HG03575 (cell line): ENCODE measurements at regions not wholly inside any gene's neighbourhood (a gene's known extent, or its start where the extent isn't known, plus 50 kb on each side); places are given as distances from the start of the nearest gene placed in this dataset.

Experiments used
- ATAC-seq: cut with Tn5 transposase; IDR thresholded peaks from one replicate; pipeline ENCODE4 v1.9.1; 2021; ENCODE audit not compliant: unreplicated experiment, insufficient number of reproducible peaks, low FRiP score; ENCODE audit errors: extremely low read depth

DNA sequence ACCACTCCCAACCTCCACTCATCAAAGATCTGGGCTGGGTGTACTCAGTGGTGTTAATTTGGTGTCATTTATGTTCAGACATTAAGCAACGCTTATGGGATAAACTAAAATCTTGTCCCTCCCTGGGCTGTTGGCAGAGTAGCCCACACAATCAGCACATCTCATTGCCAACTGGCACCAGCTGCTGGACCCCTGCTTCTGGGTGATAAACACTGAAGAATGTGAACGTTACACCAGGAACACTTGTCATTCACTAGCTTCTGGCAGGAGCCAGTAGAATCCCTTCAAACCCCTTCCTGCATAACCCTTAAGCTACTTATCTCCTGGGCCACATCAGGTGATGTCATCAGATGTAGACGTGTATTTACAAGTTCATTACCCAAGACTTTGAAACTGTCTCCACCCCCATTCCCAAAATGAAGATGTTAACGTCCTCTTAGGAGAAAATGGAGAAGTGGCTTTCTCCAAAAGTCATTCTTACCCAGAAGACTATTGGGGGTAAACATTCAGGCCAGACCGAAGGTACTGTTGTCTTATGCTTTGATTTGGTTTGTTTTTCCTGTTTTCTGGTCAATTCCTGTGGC is 107.8 kb upstream of the CD93 start:
- ATAC-seq = no peak

DNA sequence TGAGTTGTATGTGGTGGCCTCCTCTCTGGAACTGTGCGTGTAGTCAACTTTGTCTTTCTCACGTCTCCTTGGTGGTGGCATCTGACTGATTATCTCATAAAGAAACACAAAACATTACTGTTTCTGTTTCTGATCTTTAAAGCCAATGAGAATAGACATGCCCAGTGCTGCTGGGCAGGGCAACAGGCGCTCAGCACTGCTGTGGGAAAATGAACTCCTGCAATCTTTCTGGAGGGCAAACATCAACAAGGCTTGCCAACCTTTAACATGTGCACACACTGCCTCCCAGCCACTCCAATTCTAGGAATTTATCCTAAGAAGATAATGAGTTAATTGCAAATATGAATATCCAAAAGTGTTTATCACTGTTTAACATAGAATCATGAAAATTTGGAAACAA is 106.3 kb upstream of the CD93 start:
- no peak for ATAC-seq

DNA sequence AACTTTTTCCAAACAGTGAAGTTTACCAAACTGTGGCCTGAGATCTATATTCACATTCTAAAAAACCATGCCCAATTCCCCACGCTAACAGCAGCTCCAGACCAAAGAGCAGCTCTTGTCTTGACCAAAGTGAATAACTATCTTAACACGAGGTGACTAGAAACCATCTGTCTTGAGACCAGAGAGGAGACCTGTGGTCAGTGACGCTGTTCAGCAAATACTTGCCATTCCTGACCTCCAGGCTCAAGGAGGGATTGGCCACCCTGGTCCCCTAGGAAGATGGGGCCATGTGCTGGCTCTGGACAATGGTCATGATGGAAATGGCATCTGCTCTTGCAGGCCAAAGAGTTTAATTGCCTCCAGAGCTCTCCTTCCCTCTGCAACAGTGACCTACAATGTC is 104.4 kb upstream of the CD93 start:
- ATAC-seq = no peak

DNA sequence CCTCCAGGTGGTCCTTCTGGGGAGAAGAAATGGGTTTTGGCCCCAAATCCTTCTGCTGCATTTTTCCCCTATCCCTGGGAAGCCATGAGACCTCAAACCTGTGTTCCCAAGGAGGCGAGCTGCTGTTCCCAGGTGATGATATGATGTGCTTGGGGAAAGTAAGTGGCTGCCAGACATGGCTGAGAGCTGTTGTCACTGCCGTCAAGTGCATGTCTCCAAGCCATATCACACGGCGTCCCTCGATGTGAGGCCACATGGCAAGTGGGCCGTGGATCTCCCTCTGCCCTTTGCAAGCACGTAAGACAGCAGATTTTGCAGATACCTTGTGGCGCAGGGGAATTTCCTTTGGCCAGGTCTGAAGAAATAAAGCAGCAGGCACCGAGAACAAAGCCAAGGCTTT is 103.7 kb upstream of the CD93 start:
- ATAC-seq = no peak

DNA sequence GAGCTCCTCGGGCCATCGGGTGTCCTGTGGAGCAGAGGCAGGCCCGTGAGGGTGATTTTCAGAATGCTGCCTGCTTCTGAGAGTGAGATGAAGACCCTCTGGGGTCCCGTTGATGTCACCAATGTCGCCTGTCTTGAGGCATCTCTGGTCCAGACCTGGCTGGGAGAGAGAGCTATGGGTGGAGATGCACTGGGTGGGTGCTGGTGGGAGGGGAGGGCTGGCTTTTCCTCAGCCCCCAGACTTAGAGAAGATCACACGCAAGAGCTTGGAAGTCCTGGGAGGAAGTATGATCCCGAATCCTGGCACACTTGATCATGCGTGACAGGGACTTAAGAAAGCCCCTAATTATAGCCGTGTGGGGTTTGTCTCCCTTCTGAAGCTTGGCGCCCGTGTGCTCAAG is 103.2 kb upstream of the CD93 start:
- no peak for ATAC-seq

DNA sequence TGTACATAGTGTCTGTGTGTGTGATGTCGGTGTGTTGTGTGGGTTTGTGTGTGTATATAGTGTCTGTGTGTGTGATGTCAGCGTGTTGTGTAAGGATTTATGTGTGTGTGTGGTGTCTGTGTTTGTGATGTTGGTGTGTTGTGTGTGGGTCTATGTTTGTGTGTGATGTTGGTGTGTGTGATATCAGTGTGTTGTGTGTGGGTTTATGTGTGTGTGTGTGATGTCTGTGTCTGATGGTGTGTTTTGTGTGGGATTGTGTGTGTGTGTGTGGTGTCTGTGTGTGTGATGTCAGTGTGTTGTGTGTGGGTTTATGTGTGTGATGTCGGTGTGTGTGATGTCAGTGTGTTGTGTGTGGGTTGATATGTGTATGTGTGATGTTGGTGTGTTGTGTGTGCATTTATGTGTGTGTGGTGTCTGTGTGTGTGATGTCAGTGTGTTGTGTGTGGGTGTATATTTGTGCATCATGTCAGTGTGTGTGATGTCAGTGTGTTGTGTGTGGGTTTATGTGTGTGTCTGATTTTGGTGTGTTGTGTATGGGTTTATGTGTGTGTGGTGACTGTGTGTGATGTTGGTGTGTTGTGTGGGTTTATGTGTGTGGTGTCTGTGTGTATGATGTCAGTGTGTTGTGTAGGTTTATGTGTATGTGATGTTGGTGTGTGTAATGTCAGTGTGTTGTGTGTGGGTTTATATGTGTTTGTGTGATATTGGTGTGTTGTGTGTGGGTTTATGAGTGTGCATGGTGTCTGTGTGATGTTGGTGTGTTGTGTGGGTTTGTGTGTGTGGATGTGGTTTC is 102.4 kb upstream of the CD93 start:
- no peak for ATAC-seq

DNA sequence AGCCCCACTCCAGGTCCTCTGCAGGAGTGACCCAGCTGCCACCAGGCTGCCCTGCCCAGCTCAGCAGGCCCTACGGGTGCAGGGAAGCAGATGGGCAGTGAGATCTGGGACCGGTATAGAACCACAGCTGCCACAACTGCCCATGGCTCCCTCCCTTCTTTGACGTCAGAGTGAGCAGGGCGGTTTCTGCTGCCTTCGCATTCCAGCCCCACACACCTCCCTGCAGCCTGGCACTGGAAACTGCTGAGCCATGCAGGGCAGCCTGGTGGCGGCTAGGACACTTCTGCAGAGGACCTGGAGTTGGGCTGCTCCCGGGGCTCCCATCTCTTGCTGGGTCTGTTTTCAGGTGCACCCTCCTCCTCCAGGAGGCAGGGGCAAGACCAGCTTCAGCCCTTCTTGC is 101.6 kb upstream of the CD93 start:
- no peak for ATAC-seq

DNA sequence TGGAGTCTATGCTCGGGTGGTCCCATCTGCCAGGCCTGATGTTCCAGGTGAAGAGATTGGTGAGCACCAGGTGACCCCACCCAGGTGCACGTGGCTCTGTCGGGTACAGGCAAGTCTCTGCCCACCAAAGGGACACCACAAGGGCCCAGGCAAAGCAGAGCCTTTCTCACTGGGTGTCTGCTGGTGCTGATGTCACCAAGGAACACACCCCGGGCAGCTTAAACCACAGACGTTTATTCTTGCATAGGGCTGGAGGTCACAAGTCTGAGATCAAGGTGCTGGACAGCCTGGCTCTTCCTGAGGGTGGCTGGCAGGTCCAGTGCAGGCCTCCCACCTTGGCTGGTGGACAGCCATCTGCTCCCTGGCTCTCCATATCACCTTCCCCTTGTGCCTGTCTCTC is 100.7 kb upstream of the CD93 start:
- ATAC-seq = no peak

DNA sequence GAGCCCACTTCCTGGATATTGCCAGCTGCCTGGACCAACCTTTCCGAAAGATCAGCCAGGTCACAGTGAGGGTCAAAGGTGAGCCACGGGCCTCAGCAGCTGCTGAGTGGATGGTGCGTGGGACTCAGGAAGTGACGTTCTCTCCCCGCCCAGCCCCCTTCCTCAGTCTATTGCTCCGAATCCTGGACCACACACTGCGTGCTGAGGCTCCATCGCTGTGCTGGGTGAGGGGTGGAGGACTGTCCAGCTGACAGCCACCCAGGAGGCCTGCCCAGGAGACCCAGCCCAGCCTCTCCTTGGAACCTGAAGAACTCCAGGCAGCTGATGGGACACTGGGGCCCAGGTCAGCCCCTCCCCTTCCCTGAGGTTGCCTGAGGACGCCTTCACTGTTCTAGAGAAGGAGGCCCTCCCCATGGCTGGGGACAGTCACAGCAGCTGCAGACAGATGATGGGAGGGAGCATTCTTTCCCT is 94.4 kb upstream of the CD93 start:
- ATAC-seq = no peak

DNA sequence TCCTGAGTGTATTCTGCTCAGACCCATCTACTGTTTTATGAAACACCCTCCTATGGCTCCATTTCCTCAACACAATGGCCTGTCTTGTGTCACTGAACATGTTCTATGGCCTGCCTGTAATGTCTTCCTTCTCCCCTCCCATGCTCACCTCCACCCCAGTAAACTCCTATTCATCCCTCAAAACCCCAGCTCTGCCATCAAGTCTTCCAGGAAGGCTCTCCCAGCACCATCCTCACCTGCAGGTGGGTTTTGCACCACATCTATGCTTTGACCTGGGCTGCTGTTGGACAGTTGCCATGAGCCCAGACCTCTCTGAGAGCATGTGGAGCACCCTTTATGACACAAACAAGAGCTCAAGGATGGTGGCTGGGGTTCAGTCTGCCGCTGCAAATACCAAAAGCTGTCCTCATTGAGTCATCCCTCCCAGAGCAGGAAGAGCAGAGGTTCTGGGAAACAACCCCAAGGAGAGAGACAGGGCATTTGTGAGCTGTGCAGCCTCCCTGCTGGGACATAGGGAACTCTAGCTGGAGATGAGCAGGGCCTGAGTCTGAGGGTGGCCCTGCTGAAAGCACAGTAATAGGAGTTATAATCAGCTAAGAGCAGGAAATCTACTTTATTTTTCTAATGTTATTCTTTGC is 93.8 kb upstream of the CD93 start:
- ATAC-seq = no peak

DNA sequence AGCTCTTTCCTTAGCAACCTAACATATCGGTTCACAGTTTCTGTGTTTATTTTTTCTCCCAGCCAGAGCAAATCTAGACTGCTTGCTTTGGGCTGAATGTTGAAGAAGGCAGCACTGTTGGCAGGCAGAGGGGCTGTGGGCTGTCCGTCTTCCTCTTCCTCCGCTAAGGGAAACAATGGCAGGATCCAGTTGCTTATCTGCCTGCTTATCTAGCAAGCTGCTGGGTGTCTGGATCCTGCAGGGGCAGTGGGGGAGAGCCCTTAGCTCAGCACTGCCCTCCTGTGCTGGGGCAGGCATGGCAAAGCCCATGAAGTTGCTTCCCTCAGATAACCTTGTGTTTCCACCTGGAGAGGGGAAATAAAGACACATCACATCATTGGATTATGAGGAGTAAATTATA is 92.7 kb upstream of the CD93 start:
- ATAC-seq = no peak

DNA sequence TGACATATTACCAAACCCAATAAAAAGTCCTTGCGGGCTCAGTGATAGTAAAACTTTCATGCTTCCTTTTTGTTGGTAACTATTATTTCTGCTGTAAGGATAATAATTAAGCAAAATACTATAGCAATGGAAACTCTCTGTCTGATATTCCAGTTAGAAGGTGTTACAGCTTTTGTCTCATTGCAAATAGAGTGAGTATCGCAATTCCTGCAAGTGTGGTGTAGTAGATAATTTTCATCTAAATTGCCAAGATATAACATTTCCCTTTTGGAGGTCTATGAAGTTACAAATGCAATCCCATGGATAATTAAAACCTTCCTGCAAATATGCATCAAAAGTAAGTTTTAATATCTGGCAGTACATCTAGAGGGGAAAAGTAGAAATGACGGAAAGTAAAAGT is 88.7 kb upstream of the CD93 start:
- no peak for ATAC-seq

DNA sequence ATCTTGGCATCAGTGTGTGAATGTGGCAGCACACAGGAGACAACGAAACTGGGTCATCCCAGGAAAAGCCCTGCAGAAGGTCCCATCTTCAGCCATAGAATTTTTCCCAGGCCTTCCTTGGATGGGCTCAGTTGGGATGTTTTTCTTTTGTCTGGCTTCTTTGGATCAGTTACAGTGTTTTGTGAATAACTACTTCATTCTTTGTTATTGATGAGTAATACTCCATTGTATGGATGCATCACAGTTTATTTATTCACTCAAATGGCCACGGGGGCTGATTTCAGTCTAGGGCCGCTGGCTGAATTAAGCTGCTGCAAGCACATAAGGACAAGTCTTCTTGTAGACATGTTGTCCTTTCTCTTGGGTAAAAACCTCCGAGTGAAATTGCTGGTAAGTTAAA is 81.3 kb upstream of the CD93 start:
- no peak for ATAC-seq

DNA sequence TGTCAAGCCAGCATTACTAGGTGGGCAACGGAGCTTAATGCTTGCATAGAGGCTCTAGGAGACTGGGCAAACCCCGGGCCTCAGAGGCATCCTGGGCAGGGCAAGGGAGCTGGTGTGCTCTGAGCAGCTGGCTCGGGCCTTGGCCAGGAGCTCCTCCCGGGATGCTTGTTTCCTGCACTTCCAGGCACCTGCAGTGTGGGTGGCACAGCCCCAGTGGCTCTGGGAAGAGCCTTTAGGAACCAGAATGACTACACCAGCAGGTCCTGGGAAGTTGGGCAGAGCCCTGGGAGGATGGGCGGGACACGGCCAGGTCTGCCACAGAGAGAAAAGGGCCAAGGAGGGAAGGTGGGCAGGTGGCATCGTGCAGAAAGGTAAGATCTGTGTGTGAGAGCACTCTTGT is 80.4 kb upstream of the CD93 start:
- no peak for ATAC-seq

DNA sequence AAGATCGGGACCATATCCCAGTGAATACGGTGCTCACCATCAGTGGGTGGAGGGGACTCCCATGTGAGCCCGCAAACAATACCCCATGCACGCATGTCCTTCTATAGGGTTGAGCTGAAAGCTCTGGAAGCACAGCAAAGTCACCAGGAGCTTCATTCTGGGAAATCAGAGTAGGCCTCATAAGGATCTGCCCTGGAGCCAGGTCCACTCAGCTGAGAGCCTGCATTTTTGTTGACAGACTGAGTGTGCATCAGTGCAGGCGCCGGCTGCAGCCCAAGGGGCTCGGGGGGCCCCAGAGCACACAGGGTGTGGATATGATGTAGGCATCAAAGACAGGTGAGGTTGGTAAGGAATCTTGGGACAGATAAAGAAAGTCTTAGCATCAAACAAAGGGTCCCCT is 79.8 kb upstream of the CD93 start:
- no peak for ATAC-seq

DNA sequence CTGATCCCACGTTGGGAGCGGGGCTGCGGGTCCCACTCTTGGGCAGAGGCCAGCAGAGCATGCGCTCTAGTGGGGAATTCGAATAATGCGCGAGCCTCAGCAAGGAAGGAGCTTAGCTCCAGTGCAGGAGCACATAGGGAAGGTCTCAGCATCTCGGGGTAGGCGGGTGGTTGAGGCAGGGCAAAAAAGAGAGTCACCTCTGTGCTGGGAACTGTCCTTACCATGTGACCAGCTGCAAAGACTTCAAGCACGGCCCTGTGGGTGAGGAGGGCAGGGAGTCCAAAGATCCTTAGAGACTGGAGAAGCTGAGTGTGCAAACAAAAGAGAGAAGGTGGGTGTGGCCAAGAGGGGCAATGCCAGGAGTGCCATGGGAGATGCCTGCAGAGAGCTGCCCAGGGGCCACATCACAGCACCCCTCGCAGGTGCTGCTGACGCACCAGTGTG is 79.2 kb upstream of the CD93 start:
- ATAC-seq = no peak

DNA sequence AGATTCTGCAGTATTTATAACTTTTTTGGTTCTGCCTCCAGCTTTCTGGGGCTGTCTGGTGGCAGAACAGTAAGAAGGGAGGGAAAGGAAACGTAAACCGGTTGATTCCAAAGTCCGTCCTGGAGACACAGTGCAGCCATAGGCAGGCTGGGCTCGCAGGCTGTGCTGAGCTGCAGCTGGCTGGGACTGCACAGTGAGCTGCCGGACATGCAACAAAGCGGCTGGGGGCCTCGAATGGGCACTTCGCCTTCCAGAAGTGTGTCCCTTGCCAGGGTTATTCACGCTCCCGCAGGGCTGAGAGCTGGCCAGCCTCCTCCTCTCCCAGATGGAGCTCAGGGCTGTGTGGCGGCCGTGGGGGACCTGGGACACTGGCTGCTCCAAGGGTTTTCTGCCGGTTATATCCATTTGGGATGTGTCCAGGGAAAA is 78.1 kb upstream of the CD93 start:
- no peak for ATAC-seq

DNA sequence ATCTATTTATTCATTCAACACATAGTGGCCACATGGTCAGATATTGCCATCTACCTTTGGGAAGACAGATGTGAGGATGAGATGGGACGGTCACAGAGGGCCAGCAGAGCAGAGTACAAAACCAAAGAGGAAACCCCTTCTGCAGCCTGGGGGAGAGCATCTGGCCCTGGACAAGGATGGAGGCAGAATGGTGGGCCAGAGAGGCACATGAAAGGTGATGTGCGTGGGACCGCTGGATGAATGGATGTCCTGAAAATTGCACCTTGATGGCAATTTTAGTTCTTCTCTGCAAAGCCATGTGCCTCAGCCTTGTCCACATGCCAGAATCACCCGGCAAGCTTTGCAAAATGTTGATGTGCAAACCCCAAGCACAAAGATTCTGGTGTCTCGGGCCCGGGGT is 77.4 kb upstream of the CD93 start:
- no peak for ATAC-seq

DNA sequence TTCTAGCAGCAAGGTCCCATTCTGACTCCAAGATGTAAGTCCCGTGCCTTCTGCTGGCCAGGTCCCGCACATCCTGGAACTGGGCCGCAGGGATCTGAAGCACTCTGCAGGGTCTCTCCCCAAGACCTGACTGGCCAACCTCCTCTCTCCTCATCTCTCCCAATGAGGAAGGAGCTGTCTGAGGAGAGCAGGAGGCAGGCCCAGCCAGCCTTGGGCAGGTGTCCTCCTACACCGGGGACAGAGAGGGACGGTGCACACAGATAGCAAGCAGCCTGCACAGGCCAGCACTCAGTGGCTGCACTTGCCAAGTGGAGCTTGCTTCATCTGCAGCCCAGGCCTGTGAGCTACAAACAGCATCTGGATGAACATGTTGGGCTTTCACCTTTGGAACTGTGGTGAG is 76.8 kb upstream of the CD93 start:
- ATAC-seq = no peak

DNA sequence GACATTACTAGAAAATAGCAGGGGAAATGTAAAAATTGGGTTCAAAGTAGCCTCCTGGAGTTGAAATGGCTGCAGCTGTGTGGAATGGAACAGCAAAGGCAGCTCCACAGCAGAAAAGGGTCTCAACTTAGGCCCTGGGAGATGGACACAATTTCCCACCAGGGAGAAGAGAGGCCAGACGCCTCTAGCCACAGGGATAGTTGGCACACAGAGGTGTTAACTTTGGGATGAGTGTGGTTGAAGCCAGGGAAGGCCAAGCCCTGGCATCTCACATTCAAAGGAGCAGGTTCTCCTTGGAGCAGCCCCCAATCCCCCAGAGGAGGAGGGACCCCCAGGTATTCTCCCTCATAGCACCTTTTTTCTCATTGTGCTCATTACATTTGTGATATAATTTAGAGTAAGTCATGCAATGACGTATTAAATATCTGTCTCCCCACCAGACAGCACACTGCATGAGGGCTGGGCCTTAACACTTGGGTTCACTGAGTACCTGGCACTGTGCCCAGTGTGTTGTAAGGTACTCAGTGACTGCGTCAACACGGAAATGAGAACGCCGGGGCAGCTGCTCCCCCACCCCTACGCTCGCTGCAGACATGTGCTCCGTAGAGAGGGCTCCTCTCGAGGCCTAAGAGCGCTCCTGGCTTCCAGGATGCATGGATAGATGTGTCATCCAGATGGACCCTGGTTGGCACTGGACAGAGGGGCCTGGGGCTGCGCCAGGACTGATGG is 76.0 kb upstream of the CD93 start:
- no peak for ATAC-seq
